Inflammatory macrophage treated with lipopolysaccharide for 1 hour (primary cell): ENCODE measurements at regions not wholly inside any gene's neighbourhood (a gene's known extent, or its start where the extent isn't known, plus 50 kb on each side); places are given as distances from the start of the nearest gene placed in this dataset.

Experiments
- DNase-seq, 2 donors: peaks; one replicate each; pipeline ENCODE4 v3.0.0-alpha.2; 2020 to 2022

- peak; percentile 33 to 63 for DNase-seq
Observed at GRCh38 chr7:21253740-21254687, 173.9 kb upstream of the SP4 start.

GRCh38 chr7:21256310-21256877 is 171.5 kb upstream of the SP4 start:
- DNase-seq, result peak; percentile 31 to 64

- no peak for DNase-seq
Observed at GRCh38 chr7:21260939-21261338, 166.9 kb upstream of the SP4 start.

GRCh38 chr7:21261627-21262594 is 166.0 kb upstream of the SP4 start:
- peak in 1 of 2 donors; percentile 10 for DNase-seq

- DNase-seq, result no peak
Observed at GRCh38 chr7:21269021-21269420, 158.9 kb upstream of the SP4 start.

GRCh38 chr7:21276471-21277035 is 151.3 kb upstream of the SP4 start:
- no peak for DNase-seq

- DNase-seq, result no peak
Observed at GRCh38 chr7:21278944-21279343, 148.9 kb upstream of the SP4 start.

- peak; percentile 33 to 49 for DNase-seq
Observed at GRCh38 chr7:21281193-21281592, 146.7 kb upstream of the SP4 start.

GRCh38 chr7:21293771-21294170 is 134.1 kb upstream of the SP4 start:
- no peak for DNase-seq

GRCh38 chr7:21299766-21300165 is 128.1 kb upstream of the SP4 start:
- DNase-seq, result no peak

- no peak for DNase-seq
Observed at GRCh38 chr7:21300692-21301091, 127.2 kb upstream of the SP4 start.

- no peak for DNase-seq
Observed at GRCh38 chr7:21304808-21305375, 123.0 kb upstream of the SP4 start.

GRCh38 chr7:21305455-21306235 is 122.2 kb upstream of the SP4 start:
- DNase-seq, result no peak

GRCh38 chr7:21314954-21315353 is 112.9 kb upstream of the SP4 start:
- no peak for DNase-seq

- DNase-seq, result no peak
Observed at GRCh38 chr7:21317966-21318915, 109.6 kb upstream of the SP4 start.

GRCh38 chr7:21318916-21319270 is 109.0 kb upstream of the SP4 start:
- DNase-seq, result no peak

GRCh38 chr7:21326241-21326640 is 101.6 kb upstream of the SP4 start:
- no peak for DNase-seq

- DNase-seq, result no peak
Observed at GRCh38 chr7:21326921-21327320, 101.0 kb upstream of the SP4 start.

- DNase-seq, result no peak
Observed at GRCh38 chr7:21327422-21328409, 100.2 kb upstream of the SP4 start.
